Body of pancreas (tissue), 4 donors: ENCODE measurements at regions not wholly inside any gene's neighbourhood (a gene's known extent, or its start where the extent isn't known, plus 50 kb on each side); places are given as distances from the start of the nearest gene placed in this dataset. TPM values are rescaled to one million over a fixed set of nuclear protein-coding genes. Genes with fewer than 3 reads are reported as not detected.
"Not testable (repeated sequence)": the region's sequence is repeated elsewhere in the genome, so short reads cannot be mapped to it uniquely, and the experiment has no call there.

Experiments
- ATAC-seq: fragments of 150-250 bp; one replicate; pipeline ENCODE4 v1.9.1; 2016
- DNase-seq, 4 donors: peaks; one replicate each; pipeline ENCODE4 v3.0.0-alpha.2; 2019
- H3K27ac ChIP-seq, 4 donors: fragments of 200-600 bp; sonication (generic); 1 replicate in 3 of 4; 2 replicates in 1 of 4; pipeline versions ENCODE4 v1.5.1 to v1.6.1; 2016 to 2019; ENCODE audit warnings: mild to moderate bottlenecking in 1 of 4, mixed read lengths in 1 of 4, moderate library complexity in 1 of 4
- H3K27me3 ChIP-seq, 2 donors: fragments of 200-600 bp; sonication (generic); one replicate each; pipeline ENCODE4 v1.6.0; 2016; ENCODE audit warnings: mild to moderate bottlenecking in 1 of 2
- H3K36me3 ChIP-seq, 2 donors: fragments of 200-600 bp; sonication (generic); replicated peaks in 1 of 2; 2 replicates each; pipeline ENCODE4 v1.5.1; 2016; ENCODE audit warnings: low read depth in 2 of 2; ENCODE audit not compliant: insufficient read depth in 1 of 2
- H3K4me1 ChIP-seq: fragments of 200-600 bp; sonication (generic); one replicate; pipeline ENCODE4 v1.6.0; 2016
- H3K4me3 ChIP-seq, 2 donors: fragments of 200-600 bp; sonication (generic); 1 replicate in 1 of 2; 2 replicates in 1 of 2; pipeline ENCODE4 v1.5.1; 2016 to 2019
- H3K9me3 ChIP-seq, 3 donors: fragments of 200-600 bp; sonication (generic); 1 replicate in 2 of 3; 2 replicates in 1 of 3; pipeline ENCODE4 v1.5.1; 2016
- CTCF ChIP-seq, 7 experiments: fragments of 450-650 bp in 4 of 7; fragments of 200-600 bp in 3 of 7; sonication (generic) in 3 of 7; IDR thresholded peaks; one replicate each; pipeline ENCODE4 v1.5.1; 2016 to 2019; ENCODE audit warnings: antibody characterized with exemption in 7 of 7
- POLR2A ChIP-seq, 3 donors: fragments of 450-650 bp; IDR thresholded peaks; one replicate each; pipeline ENCODE4 v1.6.1; 2016; ENCODE audit warnings: antibody characterized with exemption in 3 of 3, mild to moderate bottlenecking in 2 of 3
- WGBS, 2 donors: methylation state at CpG; one replicate each; pipeline ENCODE4 v1.1.5; 2017; 5-methylcytosine and 5-hydroxymethylcytosine counted together
- intact Hi-C: fragments of 100-400 bp; cut with DNase I; formaldehyde crosslinking; loops from one replicate; pipeline ENCODE4 v1.15.1; 2023
- small RNA-seq: library from RNA; depleted of rRNA; stranded (forward); fragments of <200 nt; gene quantifications from one replicate; pipeline ENCODE3, GENCODE V24; 2016

- ATAC-seq (no peak), DNase-seq (no peak)
- H3K4me1 ChIP-seq = no peaks in the 10 kb centered on the region
- no peaks in the 10 kb centered on the region for H3K27me3 ChIP-seq
- H3K4me3 ChIP-seq = no peak overlapping the region
- no peak for TF ChIP-seq POLR2A (IDR thresholded peaks at IDR 0.05)
- TF ChIP-seq CTCF (IDR thresholded peaks at IDR 0.05) = no peak
- H3K9me3 ChIP-seq = no peaks in the 10 kb centered on the region
- intact Hi-C loops = no loop called here
- no peak overlapping the region for H3K27ac ChIP-seq
- 69 to 72% methylated on average over 2 of the region's 2 CpGs for WGBS, 2 donors
- no peaks in the 10 kb centered on the region for H3K36me3 ChIP-seq
Observed at GRCh38 chr9:85089188-85089969, 419.9 kb downstream of the NTRK2 start.

GRCh38 chr9:85081963-85082362 lies 412.4 kb downstream of the NTRK2 start:
- Histone ChIP-seq H3K9me3 (no peaks in the 10 kb centered on the region), H3K27ac (no peak overlapping the region), H3K27me3 (no peaks in the 10 kb centered on the region), H3K4me3 (no peak overlapping the region), H3K4me1 (no peaks in the 10 kb centered on the region), H3K36me3 (no peaks in the 10 kb centered on the region)
- 71 to 77% methylated on average over 3 of the region's 3 CpGs for WGBS, 2 donors
- DNase-seq (no peak), ATAC-seq (no peak)
- intact Hi-C loops = no loop called here
- TF ChIP-seq POLR2A (IDR thresholded peaks at IDR 0.05) (no peak), CTCF (IDR thresholded peaks at IDR 0.05) (no peak)

- intact Hi-C loops = no loop called here
- Histone ChIP-seq H3K4me1 (no peaks in the 10 kb centered on the region), H3K4me3 (no peak overlapping the region), H3K36me3 (no peaks in the 10 kb centered on the region), H3K9me3 (no peaks in the 10 kb centered on the region), H3K27ac (no peak overlapping the region), H3K27me3 (no peaks in the 10 kb centered on the region)
- TF ChIP-seq CTCF (IDR thresholded peaks at IDR 0.05) (no peak), POLR2A (IDR thresholded peaks at IDR 0.05) (no peak)
- 25 to 60% methylated on average over 1 of the region's 1 CpG for WGBS, 2 donors
- DNase-seq (no peak), ATAC-seq (no peak)
Observed at GRCh38 chr9:85079349-85079748, 409.8 kb downstream of the NTRK2 start.

GRCh38 chr9:85077944-85078343 lies 408.4 kb downstream of the NTRK2 start:
- Histone ChIP-seq H3K36me3 (no peaks in the 10 kb centered on the region), H3K27ac (no peak overlapping the region), H3K4me1 (no peaks in the 10 kb centered on the region), H3K27me3 (no peaks in the 10 kb centered on the region), H3K4me3 (no peak overlapping the region), H3K9me3 (no peaks in the 10 kb centered on the region)
- DNase-seq (no peak), ATAC-seq (no peak)
- intact Hi-C loops = no loop called here
- 75 to 79% methylated on average over 5 of the region's 5 CpGs for WGBS, 2 donors
- TF ChIP-seq CTCF (IDR thresholded peaks at IDR 0.05) = no peak
- no peak for TF ChIP-seq POLR2A (IDR thresholded peaks at IDR 0.05)

- H3K36me3 ChIP-seq, intact Hi-C loops, H3K27ac ChIP-seq, H3K27me3 ChIP-seq, H3K4me3 ChIP-seq, DNase-seq, ATAC-seq, H3K4me1 ChIP-seq, H3K9me3 ChIP-seq: not testable (repeated sequence)
- 75 to 83% methylated on average over 18 to 19 of the region's 23 CpGs for WGBS, 2 donors
Observed at GRCh38 chr9:85077146-85077545, 407.6 kb downstream of the NTRK2 start.

Small RNA genes lying in the stretch of these regions (small RNA-seq; reads per million reads assigned to genes)
- gene UBE2V1P10 = not detected
